ENCODE measurements at regions not wholly inside any gene's neighbourhood (a gene's known extent, or its start where the extent isn't known, plus 50 kb on each side); places are given as distances from the start of the nearest gene placed in this dataset.
A peak's percentile ranks its signal among the peaks of the same experiment; 100 is the strongest.

DNA sequence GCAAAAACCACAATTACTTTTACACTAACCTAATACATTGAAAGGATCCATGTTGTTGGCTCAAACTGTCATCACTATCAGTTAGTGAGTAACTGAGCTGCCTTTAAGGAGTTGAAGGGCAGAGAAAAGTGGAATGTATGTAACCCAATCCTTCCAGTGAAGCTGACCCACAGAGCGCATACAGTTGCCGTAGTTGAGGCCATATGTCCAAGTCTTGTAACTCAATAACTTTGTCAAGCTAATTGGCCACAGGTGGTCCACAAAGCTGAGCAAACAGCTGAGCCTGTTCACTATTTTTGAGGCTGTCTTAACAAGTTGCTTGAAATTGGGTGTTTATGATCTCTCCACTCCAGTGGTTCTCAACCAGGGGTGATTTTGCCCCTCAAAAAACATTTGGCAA is 169.0 kb upstream of the SLC24A5 start:
- H3K4me1 ChIP-seq (ENCODE audit: low read depth): no peaks in the 10 kb centered on the region

DNA sequence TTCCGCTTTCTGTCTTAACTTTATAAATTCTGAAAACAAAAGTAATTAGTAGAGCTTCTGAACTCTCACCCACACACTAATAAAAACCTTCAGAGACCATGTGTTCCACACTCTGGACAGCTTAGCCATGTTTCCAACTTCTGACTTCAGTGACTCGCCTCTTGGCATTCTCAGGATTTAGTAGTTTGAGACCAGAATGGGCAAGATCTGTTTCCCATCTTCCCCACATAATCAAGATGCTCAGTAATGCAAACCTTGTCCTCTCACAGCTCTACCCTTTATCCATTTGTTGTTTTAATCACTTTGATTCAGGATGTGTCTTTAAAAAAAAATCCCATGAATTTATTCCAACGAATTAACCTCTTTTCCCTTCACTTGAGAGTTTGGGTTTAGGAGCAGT is 166.6 kb upstream of the SLC24A5 start:
- no peaks in the 10 kb centered on the region for H3K4me1 ChIP-seq (ENCODE audit: low read depth)
- ATAC-seq (no peak), DNase-seq (no peak)
- TF ChIP-seq, protein P1, sequence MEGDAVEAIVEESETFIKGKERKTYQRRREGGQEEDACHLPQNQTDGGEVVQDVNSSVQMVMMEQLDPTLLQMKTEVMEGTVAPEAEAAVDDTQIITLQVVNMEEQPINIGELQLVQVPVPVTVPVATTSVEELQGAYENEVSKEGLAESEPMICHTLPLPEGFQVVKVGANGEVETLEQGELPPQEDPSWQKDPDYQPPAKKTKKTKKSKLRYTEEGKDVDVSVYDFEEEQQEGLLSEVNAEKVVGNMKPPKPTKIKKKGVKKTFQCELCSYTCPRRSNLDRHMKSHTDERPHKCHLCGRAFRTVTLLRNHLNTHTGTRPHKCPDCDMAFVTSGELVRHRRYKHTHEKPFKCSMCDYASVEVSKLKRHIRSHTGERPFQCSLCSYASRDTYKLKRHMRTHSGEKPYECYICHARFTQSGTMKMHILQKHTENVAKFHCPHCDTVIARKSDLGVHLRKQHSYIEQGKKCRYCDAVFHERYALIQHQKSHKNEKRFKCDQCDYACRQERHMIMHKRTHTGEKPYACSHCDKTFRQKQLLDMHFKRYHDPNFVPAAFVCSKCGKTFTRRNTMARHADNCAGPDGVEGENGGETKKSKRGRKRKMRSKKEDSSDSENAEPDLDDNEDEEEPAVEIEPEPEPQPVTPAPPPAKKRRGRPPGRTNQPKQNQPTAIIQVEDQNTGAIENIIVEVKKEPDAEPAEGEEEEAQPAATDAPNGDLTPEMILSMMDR (IDR thresholded peaks at IDR 0.05): no peak
- no peaks in the 10 kb centered on the region for H3K9me3 ChIP-seq
- intact Hi-C loops (cut with DNase I, micrococcal nuclease): no loop called here
- no peak overlapping the region for H3K4me3 ChIP-seq
- H3K36me3 ChIP-seq (ENCODE audit: low read depth): no peaks in the 10 kb centered on the region

More for the DNA sequence above, 169.0 kb upstream of the SLC24A5 start:
- Histone ChIP-seq H3K36me3 (ENCODE audit: low read depth) (no peaks in the 10 kb centered on the region), H3K4me3 (no peak overlapping the region), H3K9me3 (no peaks in the 10 kb centered on the region)
- TF ChIP-seq, protein P1 (IDR thresholded peaks at IDR 0.05): no peak
- no peak for ATAC-seq
- DNase-seq: no peak
- intact Hi-C loops (cut with DNase I, micrococcal nuclease): no loop called here

DNA sequence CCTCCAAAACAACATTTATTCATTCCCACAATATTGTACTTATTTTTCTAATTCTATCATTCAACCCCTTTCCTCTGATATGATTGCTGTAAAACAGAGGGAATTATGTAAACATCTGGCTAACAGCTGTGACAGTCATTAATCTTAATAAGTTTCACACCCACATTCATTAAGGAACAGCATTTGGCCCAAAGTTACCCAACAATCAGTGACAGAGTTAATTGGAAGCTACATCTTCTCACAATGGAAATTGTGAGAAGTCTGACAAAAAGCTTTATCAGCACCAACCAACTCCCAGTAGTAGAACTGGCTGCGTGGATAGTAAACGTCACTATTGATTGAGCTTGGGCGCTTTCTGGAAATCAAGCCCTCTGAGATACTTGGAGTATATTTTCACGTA is 165.8 kb upstream of the SLC24A5 start:
- no peak for ATAC-seq

DNA sequence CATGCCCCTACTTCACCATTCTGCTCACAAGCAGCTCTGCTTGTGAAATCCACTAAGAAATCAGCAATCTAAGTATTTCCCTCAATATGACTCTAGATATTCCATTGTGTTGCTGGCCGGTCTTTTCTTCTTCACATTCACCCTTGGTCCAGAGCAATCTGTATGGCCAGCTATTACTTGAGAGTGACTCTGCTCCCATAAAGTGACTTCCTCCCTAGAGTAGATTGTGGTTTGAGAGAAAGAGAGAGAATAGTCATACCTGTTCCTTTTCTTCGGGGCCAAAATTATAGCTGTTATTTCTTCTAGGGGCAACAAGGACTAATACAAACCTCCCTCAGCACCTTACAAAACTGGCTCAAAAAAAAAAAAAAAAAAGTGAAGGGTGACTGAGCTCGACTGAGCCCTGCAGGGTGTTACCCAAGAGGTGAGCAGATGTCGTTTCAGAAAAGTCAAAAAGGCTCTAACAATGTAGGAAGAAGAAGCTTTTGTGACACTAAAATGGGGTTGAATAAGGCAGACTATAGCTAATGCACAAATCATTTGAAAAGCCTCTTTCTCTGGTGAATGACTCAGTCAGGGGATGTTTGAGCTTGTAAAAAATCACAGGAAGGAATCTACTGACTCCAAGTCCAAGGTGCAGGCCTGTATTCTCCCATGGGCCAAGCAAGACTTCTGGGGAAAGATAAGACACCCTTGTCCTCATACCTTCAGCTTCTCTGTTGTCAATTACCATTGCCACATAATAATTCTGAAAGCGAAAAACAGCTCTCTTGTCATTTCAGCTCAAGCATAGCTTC is 161.0 kb upstream of the SLC24A5 start:
- ATAC-seq (peak; percentile 38), DNase-seq (no peak)
- TF ChIP-seq, protein P1 (IDR thresholded peaks at IDR 0.05): no peak
- no peaks in the 10 kb centered on the region for H3K4me1 ChIP-seq (ENCODE audit: low read depth)
- H3K36me3 ChIP-seq (ENCODE audit: low read depth): no peaks in the 10 kb centered on the region
- no peak overlapping the region for H3K4me3 ChIP-seq
- H3K9me3 ChIP-seq: no peaks in the 10 kb centered on the region
- intact Hi-C loops (cut with DNase I, micrococcal nuclease): no loop called here

More for the DNA sequence above, 165.8 kb upstream of the SLC24A5 start:
- intact Hi-C loops (cut with DNase I, micrococcal nuclease): no loop called here
- TF ChIP-seq, protein P1 (IDR thresholded peaks at IDR 0.05): no peak
- no peaks in the 10 kb centered on the region for H3K36me3 ChIP-seq (ENCODE audit: low read depth)
- no peaks in the 10 kb centered on the region for H3K4me1 ChIP-seq (ENCODE audit: low read depth)
- no peaks in the 10 kb centered on the region for H3K9me3 ChIP-seq
- no peak overlapping the region for H3K4me3 ChIP-seq
- DNase-seq: no peak

DNA sequence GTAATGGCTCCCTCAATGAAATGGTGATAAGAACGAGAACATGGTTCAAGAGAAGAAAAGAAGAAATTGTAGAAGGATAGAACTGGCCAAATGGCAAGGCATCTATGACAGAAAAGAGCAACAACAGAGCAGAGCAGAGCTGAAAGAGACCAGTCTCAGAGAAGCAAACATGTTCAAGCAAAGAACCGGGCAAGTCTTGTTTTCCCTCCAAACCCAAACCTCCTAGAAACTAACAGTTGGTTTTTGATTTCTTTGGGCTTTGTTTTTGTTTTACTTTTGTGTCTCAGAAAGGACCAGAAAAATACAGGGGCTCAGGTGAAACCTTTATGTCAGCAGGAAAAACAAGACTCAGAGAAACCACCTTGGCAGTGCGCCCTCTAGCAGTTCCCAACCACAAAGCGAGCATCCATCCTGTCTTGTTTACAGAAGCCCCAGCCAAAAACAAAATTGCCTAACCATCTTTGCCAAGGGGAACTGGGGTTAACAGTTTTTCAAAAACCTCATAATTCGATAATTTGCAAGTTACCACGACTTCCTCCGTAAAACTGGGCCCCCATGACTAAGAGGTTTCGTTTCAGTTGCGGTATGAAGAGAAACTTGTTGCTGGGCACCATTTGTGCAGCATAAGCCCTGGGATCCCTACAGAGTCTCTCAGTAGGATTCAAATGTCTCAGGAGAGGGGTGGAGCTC is 159.2 kb upstream of the SLC24A5 start:
- ATAC-seq: no peak
- TF ChIP-seq, protein P1 (IDR thresholded peaks at IDR 0.05): no peak
- Histone ChIP-seq H3K4me1 (ENCODE audit: low read depth) (no peaks in the 10 kb centered on the region), H3K9me3 (no peaks in the 10 kb centered on the region), H3K4me3 (no peak overlapping the region), H3K36me3 (ENCODE audit: low read depth) (no peaks in the 10 kb centered on the region)
- intact Hi-C loops (cut with DNase I, micrococcal nuclease): no loop called here
- DNase-seq: peak in 1 of 3 donors; percentile 14
